ENCODE measurements at regions not wholly inside any gene's neighbourhood (a gene's known extent, or its start where the extent isn't known, plus 50 kb on each side); places are given as distances from the start of the nearest gene placed in this dataset.

DNA sequence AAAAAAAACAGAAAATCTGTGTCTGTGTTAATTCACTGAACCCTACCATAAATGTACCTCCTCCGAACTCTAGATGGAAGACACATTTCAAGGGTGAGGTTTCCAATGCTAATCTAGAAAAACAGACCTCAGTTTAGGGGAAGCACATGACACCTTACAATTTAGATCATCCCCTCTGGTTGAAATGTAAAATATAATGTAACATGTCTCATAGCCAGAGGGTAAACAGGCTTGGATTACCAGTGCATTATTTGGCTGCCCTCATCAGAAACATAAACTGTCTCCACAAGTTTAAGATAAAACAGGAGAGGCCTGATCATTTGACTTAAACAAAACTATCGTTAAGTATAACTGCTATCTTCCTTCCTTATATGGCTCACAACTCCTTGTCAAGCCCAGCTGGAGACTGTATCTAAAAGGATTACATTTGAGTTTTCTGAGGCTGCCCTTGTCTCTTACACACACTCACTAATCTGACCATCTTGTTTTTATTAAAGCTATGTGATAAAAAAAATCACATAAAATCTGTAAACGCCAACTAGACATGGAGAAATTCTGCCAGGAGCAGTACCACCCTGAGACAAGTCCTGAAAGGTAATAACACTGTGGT lies 105.7 kb downstream of the LURAP1L start:
- Mint-ChIP-seq H3K27me3 (ENCODE audit: insufficient read depth) (0 out of 2 replicates have a peak, but pooled peaks cover 2% of the 10 kb centered on the region), H3K4me3 (no peak overlapping the region), H3K36me3 (ENCODE audit: low read depth) (no peaks in the 10 kb centered on the region), H3K9me3 (no peaks in the 10 kb centered on the region), H3K4me1 (ENCODE audit: low read depth) (peaks cover 26% of the 10 kb centered on the region), H3K27ac (no peak overlapping the region)
- no peak for TF ChIP-seq CTCF (IDR thresholded peaks at IDR 0.05)
- DNase-seq, result no peak

DNA sequence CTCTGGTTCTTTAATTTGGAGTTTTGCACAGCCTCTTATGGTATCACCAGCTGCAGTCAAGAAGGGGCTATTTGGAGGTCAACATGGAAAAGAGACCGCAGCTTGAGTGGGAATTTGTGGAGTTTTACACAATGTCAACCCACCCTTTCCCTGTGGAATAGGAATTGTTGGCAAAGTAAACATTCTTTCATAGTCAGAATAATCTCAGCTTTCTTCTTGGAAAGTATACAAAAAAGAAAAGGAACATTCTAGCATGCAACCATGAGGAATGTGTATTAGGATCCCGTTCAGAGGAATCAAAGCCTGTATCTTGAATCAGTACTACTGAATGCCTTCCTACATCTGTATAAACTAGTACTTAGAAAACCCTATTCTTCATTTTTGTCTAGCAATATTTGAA lies 107.6 kb downstream of the LURAP1L start:
- DNase-seq, result peak; percentile 11
- H3K27ac Mint-ChIP-seq, result no peak overlapping the region
- no peaks in the 10 kb centered on the region for H3K36me3 Mint-ChIP-seq (ENCODE audit: low read depth)
- H3K9me3 Mint-ChIP-seq, result no peaks in the 10 kb centered on the region
- peaks cover 25% of the 10 kb centered on the region for H3K4me1 Mint-ChIP-seq (ENCODE audit: low read depth)
- TF ChIP-seq CTCF (IDR thresholded peaks at IDR 0.05), result no peak
- H3K4me3 Mint-ChIP-seq, result no peak overlapping the region
- H3K27me3 Mint-ChIP-seq (ENCODE audit: insufficient read depth), result peaks cover 5% of the 10 kb centered on the region

- no peaks in the 10 kb centered on the region for H3K9me3 Mint-ChIP-seq
- no peaks in the 10 kb centered on the region for H3K36me3 Mint-ChIP-seq (ENCODE audit: low read depth)
- peaks cover 25% of the 10 kb centered on the region for H3K4me1 Mint-ChIP-seq (ENCODE audit: low read depth)
- H3K4me3 Mint-ChIP-seq, result no peak overlapping the region
- peak; percentile 60 for DNase-seq
- H3K27me3 Mint-ChIP-seq (ENCODE audit: insufficient read depth), result peaks cover 5% of the 10 kb centered on the region
- H3K27ac Mint-ChIP-seq, result no peak overlapping the region
- TF ChIP-seq CTCF (IDR thresholded peaks at IDR 0.05), result peak; percentile 79
These were observed 110.0 kb downstream of the LURAP1L start for GRCh38 chr9:12884736-12885395.

DNA sequence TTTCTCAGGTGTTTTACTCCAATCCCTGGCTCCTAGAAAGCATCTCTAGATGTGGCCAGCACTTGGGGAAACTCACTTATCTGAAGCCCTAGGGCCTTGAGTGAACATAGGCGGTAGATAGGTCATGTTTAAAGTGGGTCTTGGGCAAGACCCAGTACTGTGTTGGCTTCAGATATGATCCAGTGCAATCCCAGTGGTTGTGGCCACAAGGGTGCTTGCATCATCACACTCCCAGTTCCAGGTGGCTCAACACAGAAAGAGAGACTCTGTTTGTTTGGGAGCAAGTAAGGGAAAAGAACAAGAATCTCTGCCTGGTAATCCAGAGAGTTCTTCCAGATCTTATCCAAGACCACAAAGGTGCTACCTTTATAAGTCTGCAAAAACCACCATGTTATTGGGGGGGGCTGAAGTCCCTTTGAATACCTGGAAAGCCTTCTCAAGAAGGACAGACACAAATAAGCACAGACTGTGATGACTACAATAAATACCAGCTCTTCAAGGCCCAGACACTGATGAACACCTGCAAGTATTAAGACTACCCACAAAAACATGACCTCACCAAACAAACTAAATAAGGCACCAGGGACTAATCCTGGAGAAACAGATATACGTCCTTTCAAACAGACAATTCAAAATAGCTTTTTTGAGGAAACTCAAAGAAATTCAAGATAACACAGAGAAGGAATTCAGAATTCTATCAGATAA lies 114.7 kb downstream of the LURAP1L start:
- H3K9me3 Mint-ChIP-seq, result no peaks in the 10 kb centered on the region; the same call in 1 of the 2 replicates
- no peak overlapping the region for H3K27ac Mint-ChIP-seq
- no peak for TF ChIP-seq CTCF (IDR thresholded peaks at IDR 0.05)
- no peaks in the 10 kb centered on the region for H3K36me3 Mint-ChIP-seq (ENCODE audit: low read depth)
- no peak overlapping the region for H3K4me3 Mint-ChIP-seq
- H3K4me1 Mint-ChIP-seq (ENCODE audit: low read depth), result peaks cover 4% of the 10 kb centered on the region
- peaks cover 7% of the 10 kb centered on the region for H3K27me3 Mint-ChIP-seq (ENCODE audit: insufficient read depth)
- DNase-seq, result no peak

GRCh38 chr9:12891588-12891987 lies 116.8 kb downstream of the LURAP1L start:
- peaks cover 4% of the 10 kb centered on the region; the same call in 1 of the 2 replicates for H3K27me3 Mint-ChIP-seq (ENCODE audit: insufficient read depth)
- H3K9me3 Mint-ChIP-seq, result no peaks in the 10 kb centered on the region; the same call in 1 of the 2 replicates
- H3K27ac Mint-ChIP-seq, result no peak overlapping the region
- no peaks in the 10 kb centered on the region for H3K4me1 Mint-ChIP-seq (ENCODE audit: low read depth)
- no peaks in the 10 kb centered on the region for H3K36me3 Mint-ChIP-seq (ENCODE audit: low read depth)
- H3K4me3 Mint-ChIP-seq, result no peak overlapping the region
- TF ChIP-seq CTCF (IDR thresholded peaks at IDR 0.05), result no peak
- no peak for DNase-seq

Data from HFFc6 (cell line).